CD4-positive, CD25-positive, alpha-beta regulatory T cell (primary cell): ENCODE measurements at regions not wholly inside any gene's neighbourhood (a gene's known extent, or its start where the extent isn't known, plus 50 kb on each side); places are given as distances from the start of the nearest gene placed in this dataset.

Source experiments
- ATAC-seq, 2 donors: fragments of 150-1000 bp; cut with Tn5 transposase; one replicate each; pipeline ENCODE4 v1.10.0; 2021; ENCODE audit warnings: low read depth in 2 of 2, moderate number of reproducible peaks in 2 of 2, moderate library complexity in 1 of 2
- DNase-seq, 3 donors: peaks; one replicate each; pipeline versions ENCODE4 v3.0.0 to v3.0.0-alpha.2; 2012 to 2022; ENCODE audit warnings: mixed read lengths in 1 of 3
- H3K27ac ChIP-seq: one replicate; pipeline ENCODE4 v1.7.0; 2013; ENCODE audit warnings: mild to moderate bottlenecking, low read length; ENCODE audit not compliant: insufficient read depth, poor library complexity, severe bottlenecking
- H3K27me3 ChIP-seq: one replicate; pipeline ENCODE4 v1.7.0; 2013; ENCODE audit warnings: low read length; ENCODE audit not compliant: control insufficient read depth, insufficient read depth
- H3K36me3 ChIP-seq: one replicate; pipeline ENCODE4 v1.7.0; 2013; ENCODE audit warnings: mild to moderate bottlenecking, low read length, moderate library complexity; ENCODE audit not compliant: control insufficient read depth, insufficient read depth
- H3K4me1 ChIP-seq: 2 replicates; pipeline ENCODE4 v1.7.0; 2013; ENCODE audit warnings: mild to moderate bottlenecking, low read length; ENCODE audit not compliant: insufficient read depth, control insufficient read depth, poor library complexity, severe bottlenecking
- H3K4me3 ChIP-seq: one replicate; pipeline ENCODE4 v1.7.0; 2013; ENCODE audit warnings: low read depth, mild to moderate bottlenecking, low read length, moderate library complexity
- H3K9me3 ChIP-seq, 2 experiments: 1 replicate in 1 of 2; 2 replicates in 1 of 2; pipeline ENCODE4 v1.7.0; 2013; ENCODE audit warnings: low read length in 2 of 2, mild to moderate bottlenecking in 1 of 2, moderate library complexity in 1 of 2; ENCODE audit not compliant: control insufficient read depth in 2 of 2
- H3K27ac Mint-ChIP-seq, 3 donors: one replicate each; pipeline ENCODE4 v1.8.0; 2020 to 2022; ENCODE audit warnings: mild to moderate bottlenecking in 3 of 3, mixed read lengths in 3 of 3, moderate library complexity in 2 of 3
- H3K27me3 Mint-ChIP-seq: one replicate; pipeline ENCODE4 v1.8.0; 2022; ENCODE audit warnings: mild to moderate bottlenecking, mixed read lengths
- H3K36me3 Mint-ChIP-seq: one replicate; pipeline ENCODE4 v1.8.0; 2020; ENCODE audit warnings: mixed read lengths
- H3K4me1 Mint-ChIP-seq, 4 donors: one replicate each; pipeline ENCODE4 v1.8.0; 2020 to 2022; ENCODE audit warnings: mixed read lengths in 4 of 4, mild to moderate bottlenecking in 1 of 4
- H3K4me3 Mint-ChIP-seq, 4 donors: one replicate each; pipeline ENCODE4 v1.8.0; 2020 to 2022; ENCODE audit warnings: mild to moderate bottlenecking in 4 of 4, mixed read lengths in 4 of 4, moderate library complexity in 3 of 4
- H3K9me3 Mint-ChIP-seq, 7 donors: one replicate each; pipeline ENCODE4 v1.8.0; 2020 to 2022; ENCODE audit warnings: mixed read lengths in 7 of 7, mild to moderate bottlenecking in 3 of 7, moderate library complexity in 2 of 7

DNA sequence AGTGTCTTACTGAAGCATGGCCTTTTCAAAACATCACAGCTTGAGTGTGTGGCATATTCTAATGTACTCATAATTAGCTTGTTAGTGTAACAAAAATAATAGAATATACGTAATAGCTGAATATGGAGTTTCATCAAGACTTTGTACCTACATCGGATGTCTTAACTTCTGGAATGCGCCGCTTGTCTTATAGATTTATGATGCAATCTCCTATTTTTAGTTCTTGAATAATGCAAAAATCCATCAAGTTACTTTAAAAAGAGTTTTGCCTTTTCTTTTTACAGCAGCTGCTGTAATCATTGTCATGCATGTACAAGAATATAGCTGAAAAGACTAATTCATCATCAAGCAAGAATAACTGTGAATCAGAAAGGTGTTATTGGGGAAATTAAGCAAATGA is 140.7 kb upstream of the SCN7A start:
- Mint-ChIP-seq H3K27ac (no peak overlapping the region), H3K9me3 (peaks cover 0 to 10% (median 3%) of the 10 kb centered on the region in 7 donors), H3K27me3 (no peaks in the 10 kb centered on the region), H3K36me3 (no peaks in the 10 kb centered on the region), H3K4me3 (no peak overlapping the region), H3K4me1 (no peaks in the 10 kb centered on the region)
- DNase-seq = no peak
- Histone ChIP-seq H3K4me1 (no peaks in the 10 kb centered on the region), H3K9me3 (no peaks in the 10 kb centered on the region), H3K4me3 (no peak overlapping the region), H3K27ac (no peak overlapping the region), H3K36me3 (no peaks in the 10 kb centered on the region), H3K27me3 (no peaks in the 10 kb centered on the region)
- ATAC-seq = no peak

GRCh38 chr2:166632616-166633015 is 138.6 kb upstream of the SCN7A start:
- Histone ChIP-seq H3K36me3 (no peaks in the 10 kb centered on the region), H3K27me3 (no peaks in the 10 kb centered on the region), H3K4me1 (no peaks in the 10 kb centered on the region), H3K9me3 (no peaks in the 10 kb centered on the region), H3K27ac (no peak overlapping the region), H3K4me3 (no peak overlapping the region)
- H3K36me3 Mint-ChIP-seq = no peaks in the 10 kb centered on the region
- no peak overlapping the region for H3K27ac Mint-ChIP-seq
- no peak overlapping the region for H3K4me3 Mint-ChIP-seq
- no peaks in the 10 kb centered on the region for H3K4me1 Mint-ChIP-seq
- peaks cover 0 to 7% (median 2%) of the 10 kb centered on the region in 7 donors for H3K9me3 Mint-ChIP-seq
- no peak for DNase-seq
- no peak for ATAC-seq
- H3K27me3 Mint-ChIP-seq = no peaks in the 10 kb centered on the region

DNA sequence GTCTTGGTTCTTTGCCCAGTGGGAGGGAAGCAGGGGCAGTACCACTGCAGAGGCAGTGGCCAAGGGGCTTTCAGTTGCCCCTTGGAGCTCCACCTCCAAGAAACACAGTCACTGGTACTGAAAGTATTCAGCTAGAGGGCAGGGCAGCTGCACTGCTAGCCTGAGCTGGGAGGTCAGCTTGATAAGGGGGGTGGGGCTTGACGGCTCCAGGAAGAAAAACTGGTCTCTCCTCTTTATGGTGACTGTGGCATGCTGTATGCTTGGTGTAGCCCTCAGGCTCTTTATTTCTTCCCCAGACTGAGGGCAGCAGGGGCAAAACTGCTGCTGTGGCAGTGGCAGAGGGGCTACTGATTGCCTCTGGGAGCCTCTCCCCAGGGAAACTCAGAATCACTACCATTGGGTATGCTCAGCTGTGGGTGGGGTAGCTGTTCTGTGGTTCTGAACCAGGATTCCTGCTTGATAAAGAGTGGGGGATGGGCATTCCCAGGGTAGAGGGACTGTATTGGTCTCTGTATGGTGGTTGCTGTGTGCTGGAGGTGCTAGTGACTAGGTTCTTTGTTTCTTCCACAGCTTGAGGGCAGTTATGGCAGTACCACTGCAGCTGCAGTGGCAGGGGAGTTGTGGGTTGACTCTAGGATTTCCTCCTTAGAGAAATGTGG is 134.6 kb upstream of the SCN7A start:
- no peaks in the 10 kb centered on the region for H3K27me3 ChIP-seq
- H3K36me3 Mint-ChIP-seq = no peaks in the 10 kb centered on the region
- no peak overlapping the region for H3K4me3 ChIP-seq
- H3K27ac ChIP-seq = no peak overlapping the region
- no peaks in the 10 kb centered on the region for H3K4me1 ChIP-seq
- no peak for DNase-seq
- H3K27ac Mint-ChIP-seq = no peak overlapping the region
- H3K9me3 ChIP-seq = peaks cover 0 to 3% of the 10 kb centered on the region in 2 experiments
- peaks cover 4% of the 10 kb centered on the region for H3K27me3 Mint-ChIP-seq
- H3K9me3 Mint-ChIP-seq = peaks cover 0 to 9% (median 4%) of the 10 kb centered on the region in 7 donors
- H3K4me3 Mint-ChIP-seq = no peak overlapping the region
- ATAC-seq = no peak
- no peaks in the 10 kb centered on the region for H3K4me1 Mint-ChIP-seq
- H3K36me3 ChIP-seq = no peaks in the 10 kb centered on the region

DNA sequence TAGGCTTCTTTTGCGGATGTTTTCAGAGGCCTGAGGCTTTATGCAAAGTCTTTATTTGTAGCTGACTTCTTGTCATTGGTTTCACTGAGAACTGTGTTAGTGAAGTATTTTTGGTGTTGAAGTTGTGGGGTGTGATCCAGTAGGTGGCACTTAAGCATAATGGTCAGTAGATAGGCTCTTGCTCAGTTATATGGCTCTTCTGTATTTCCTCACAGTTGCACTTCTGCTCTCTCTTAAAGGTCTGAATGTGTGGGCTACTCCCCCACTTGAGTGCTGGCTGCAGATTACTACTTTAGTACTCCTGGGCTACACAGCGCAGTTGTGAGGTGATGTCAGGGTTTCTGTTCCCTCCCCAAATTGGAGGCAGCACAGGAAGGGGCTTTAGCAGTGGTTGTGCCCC is 133.8 kb upstream of the SCN7A start:
- no peaks in the 10 kb centered on the region for H3K4me1 ChIP-seq
- H3K36me3 ChIP-seq = no peaks in the 10 kb centered on the region
- H3K27me3 ChIP-seq = no peaks in the 10 kb centered on the region
- Mint-ChIP-seq H3K4me3 (no peak overlapping the region), H3K9me3 (peaks cover 0 to 10% (median 4%) of the 10 kb centered on the region in 7 donors), H3K4me1 (no peaks in the 10 kb centered on the region), H3K36me3 (no peaks in the 10 kb centered on the region), H3K27ac (no peak overlapping the region), H3K27me3 (peaks cover 4% of the 10 kb centered on the region)
- ATAC-seq (no peak), DNase-seq (no peak)
- no peak overlapping the region for H3K4me3 ChIP-seq
- peaks cover 0 to 3% of the 10 kb centered on the region in 2 experiments for H3K9me3 ChIP-seq
- no peak overlapping the region for H3K27ac ChIP-seq

- Mint-ChIP-seq H3K27me3 (peaks cover 4% of the 10 kb centered on the region), H3K27ac (no peak overlapping the region), H3K4me1 (no peaks in the 10 kb centered on the region), H3K4me3 (no peak overlapping the region), H3K36me3 (no peaks in the 10 kb centered on the region), H3K9me3 (peaks cover 0 to 8% (median 4%) of the 10 kb centered on the region in 7 donors)
- Histone ChIP-seq H3K4me1 (no peaks in the 10 kb centered on the region), H3K9me3 (peaks cover 0 to 3% of the 10 kb centered on the region in 2 experiments), H3K27me3 (no peaks in the 10 kb centered on the region), H3K27ac (no peak overlapping the region), H3K36me3 (no peaks in the 10 kb centered on the region), H3K4me3 (no peak overlapping the region)
- DNase-seq (no peak), ATAC-seq (no peak)
These were observed 131.6 kb upstream of the SCN7A start for GRCh38 chr2:166625670-166626069.

DNA sequence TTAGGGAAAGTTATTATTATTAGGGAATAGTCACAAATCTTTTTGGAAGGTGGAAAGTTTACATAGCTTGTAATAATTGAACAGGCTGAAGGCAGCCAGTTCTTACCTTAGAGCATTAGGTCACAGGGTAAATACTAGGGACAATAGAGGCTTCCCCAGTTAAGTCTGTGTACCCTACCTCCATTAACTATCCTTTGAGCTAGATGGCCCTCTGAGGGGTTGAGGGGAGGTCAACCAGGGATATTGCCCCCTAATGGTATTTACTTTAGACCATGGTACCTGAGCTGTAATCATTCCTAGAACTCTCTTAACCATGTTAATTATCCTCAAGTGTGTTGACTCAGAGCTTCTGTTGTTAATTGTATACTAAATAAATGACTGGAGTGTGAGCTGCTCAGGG is 120.5 kb upstream of the SCN7A start:
- Mint-ChIP-seq H3K27ac (no peak overlapping the region), H3K4me3 (no peak overlapping the region), H3K9me3 (peaks cover 0 to 6% (median 2%) of the 10 kb centered on the region in 7 donors), H3K4me1 (no peaks in the 10 kb centered on the region), H3K36me3 (no peaks in the 10 kb centered on the region), H3K27me3 (no peaks in the 10 kb centered on the region)
- no peak for ATAC-seq
- Histone ChIP-seq H3K36me3 (no peaks in the 10 kb centered on the region), H3K4me1 (no peaks in the 10 kb centered on the region), H3K27me3 (no peaks in the 10 kb centered on the region), H3K4me3 (no peak overlapping the region), H3K9me3 (no peaks in the 10 kb centered on the region), H3K27ac (no peak overlapping the region)
- DNase-seq = no peak

- DNase-seq (no peak), ATAC-seq (no peak)
- H3K4me1 Mint-ChIP-seq = no peaks in the 10 kb centered on the region
- H3K27ac Mint-ChIP-seq = no peak overlapping the region
- no peaks in the 10 kb centered on the region for H3K27me3 Mint-ChIP-seq
- H3K9me3 Mint-ChIP-seq = peaks cover 0 to 6% (median 2%) of the 10 kb centered on the region in 7 donors
- Histone ChIP-seq H3K4me3 (no peak overlapping the region), H3K36me3 (no peaks in the 10 kb centered on the region), H3K27me3 (no peaks in the 10 kb centered on the region), H3K4me1 (no peaks in the 10 kb centered on the region), H3K9me3 (no peaks in the 10 kb centered on the region), H3K27ac (no peak overlapping the region)
- no peaks in the 10 kb centered on the region for H3K36me3 Mint-ChIP-seq
- H3K4me3 Mint-ChIP-seq = peak overlapping the region in 1 of 4 donors; percentile 15
These were observed 120.0 kb upstream of the SCN7A start for GRCh38 chr2:166614029-166614428.

GRCh38 chr2:166613226-166613625 is 119.2 kb upstream of the SCN7A start:
- Histone ChIP-seq H3K27me3 (no peaks in the 10 kb centered on the region), H3K36me3 (no peaks in the 10 kb centered on the region), H3K9me3 (no peaks in the 10 kb centered on the region), H3K4me3 (no peak overlapping the region), H3K4me1 (no peaks in the 10 kb centered on the region), H3K27ac (no peak overlapping the region)
- Mint-ChIP-seq H3K4me3 (no peak overlapping the region), H3K27ac (peak overlapping the region in 1 of 3 donors; percentile 9), H3K27me3 (no peaks in the 10 kb centered on the region), H3K36me3 (no peaks in the 10 kb centered on the region), H3K4me1 (no peaks in the 10 kb centered on the region), H3K9me3 (peaks cover 0 to 6% (median 2%) of the 10 kb centered on the region in 7 donors)
- DNase-seq (no peak), ATAC-seq (no peak)
